ENCODE measurements at regions not wholly inside any gene's neighbourhood (a gene's known extent, or its start where the extent isn't known, plus 50 kb on each side); places are given as distances from the start of the nearest gene placed in this dataset.

- no peak overlapping the region for H3K4me2 ChIP-seq (ENCODE audit: low read length)
- H3K79me2 ChIP-seq (ENCODE audit: insufficient read depth, low read length): no peaks in the 10 kb centered on the region
- ATAC-seq: no peak
- no TSS peak for BruUV-seq (replicated peaks)
- no peak overlapping the region for H3K27ac ChIP-seq (ENCODE audit: low read depth, low read length)
- ChIA-PET CTCF (no interaction called here), RAD21 (ENCODE audit: low non-redundant PET in 1 of 2, low total read pairs in 2 of 2, uncharacterized antibody in 2 of 2, unreplicated experiment in 2 of 2) (no interaction called here), POLR2A (no interaction called here)
- no peaks in the 10 kb centered on the region for H4K20me1 ChIP-seq (ENCODE audit: insufficient read depth)
- H3K36me3 ChIP-seq (ENCODE audit: control insufficient read depth in 1 of 2, insufficient read depth in 2 of 2, low read length in 2 of 2): no peaks in the 10 kb centered on the region
- no peak overlapping the region for H3K4me3 ChIP-seq (replicated peaks in 1 of 2; ENCODE audit: low read depth in 1 of 2, low read length in 2 of 2)
- DNase-seq (ENCODE audit: low read depth, low spot score): no peak
- H3K9me3 ChIP-seq (ENCODE audit: control insufficient read depth in 1 of 2, insufficient read depth in 1 of 2, low read depth in 1 of 2, low read length in 2 of 2): peaks cover 0 to 9% of the 10 kb centered on the region in 2 experiments; a peak in 2 of 4 replicates
- intact Hi-C loops (cut with micrococcal nuclease): no loop called here
- H3K9me2 ChIP-seq (ENCODE audit: insufficient read depth): no peaks in the 10 kb centered on the region
- H3K4me1 ChIP-seq (ENCODE audit: control insufficient read depth in 1 of 2, insufficient read depth in 2 of 2, low read length in 2 of 2): no peaks in the 10 kb centered on the region
- H3K27me3 ChIP-seq (ENCODE audit: insufficient read depth, low read length): no peaks in the 10 kb centered on the region
- no peak overlapping the region for H2AFZ ChIP-seq (ENCODE audit: low read depth, low read length, poor library complexity, severe bottlenecking)
- H3K9ac ChIP-seq (ENCODE audit: low read length): no peak overlapping the region
- no peak for TF ChIP-seq ATF3 (IDR thresholded peaks at IDR 0.05)
- TF ChIP-seq CEBPB (IDR thresholded peaks at IDR 0.05; ENCODE audit: low read depth): no peak
- TF ChIP-seq SIN3A (IDR thresholded peaks at IDR 0.05; ENCODE audit: low read depth): no peak
- no peak for TF ChIP-seq EZH2 (IDR thresholded peaks at IDR 0.05)
- no peak for TF ChIP-seq MAX (IDR thresholded peaks at IDR 0.05)
- TF ChIP-seq TCF7L2 (IDR thresholded peaks at IDR 0.05; ENCODE audit: borderline replicate concordance, extremely low read depth, insufficient read depth, insufficient read length): no peak
- TF ChIP-seq SP1 (IDR thresholded peaks at IDR 0.05; ENCODE audit: low read depth): no peak
- no peak for TF ChIP-seq ZNF274 (IDR thresholded peaks at IDR 0.05; ENCODE audit: low read depth, low read length)
- no peak for TF ChIP-seq RAD21 (IDR thresholded peaks at IDR 0.05; ENCODE audit: low read depth)
- TF ChIP-seq YY1 (IDR thresholded peaks at IDR 0.05; ENCODE audit: extremely low read depth, insufficient replicate concordance, low read depth, low read length): no peak
- TF ChIP-seq JUND (IDR thresholded peaks at IDR 0.05): no peak
- TF ChIP-seq POLR2AphosphoS5 (IDR thresholded peaks at IDR 0.05; ENCODE audit: low read depth, low read length): no peak
Observed at GRCh38 chr2:104413890-104414289, 440.0 kb upstream of the POU3F3 start.

GRCh38 chr2:104415284-104415683 is 438.6 kb upstream of the POU3F3 start:
- no peak for ATAC-seq
- no peaks in the 10 kb centered on the region for H3K79me2 ChIP-seq (ENCODE audit: insufficient read depth, low read length)
- H3K9me2 ChIP-seq (ENCODE audit: insufficient read depth): no peaks in the 10 kb centered on the region
- RAD21 ChIA-PET (ENCODE audit: low non-redundant PET in 1 of 2, low total read pairs in 2 of 2, uncharacterized antibody in 2 of 2, unreplicated experiment in 2 of 2): no interaction called here
- no peak overlapping the region for H3K4me2 ChIP-seq (ENCODE audit: low read length)
- H3K9ac ChIP-seq (ENCODE audit: low read length): no peak overlapping the region
- no peak overlapping the region for H3K27ac ChIP-seq (ENCODE audit: low read depth, low read length)
- H3K4me1 ChIP-seq (ENCODE audit: control insufficient read depth in 1 of 2, insufficient read depth in 2 of 2, low read length in 2 of 2): no peaks in the 10 kb centered on the region
- peaks cover 0 to 9% of the 10 kb centered on the region in 2 experiments; a peak in 2 of 4 replicates for H3K9me3 ChIP-seq (ENCODE audit: control insufficient read depth in 1 of 2, insufficient read depth in 1 of 2, low read depth in 1 of 2, low read length in 2 of 2)
- intact Hi-C loops (cut with micrococcal nuclease): no loop called here
- H3K27me3 ChIP-seq (ENCODE audit: insufficient read depth, low read length): no peaks in the 10 kb centered on the region
- CTCF ChIA-PET: no interaction called here
- TF ChIP-seq ATF3 (IDR thresholded peaks at IDR 0.05) (no peak), POLR2AphosphoS5 (IDR thresholded peaks at IDR 0.05; ENCODE audit: low read depth, low read length) (no peak)
- no peak for DNase-seq (ENCODE audit: low read depth, low spot score)
- no peaks in the 10 kb centered on the region for H4K20me1 ChIP-seq (ENCODE audit: insufficient read depth)
- H3K4me3 ChIP-seq (replicated peaks in 1 of 2; ENCODE audit: low read depth in 1 of 2, low read length in 2 of 2): no peak overlapping the region
- BruUV-seq (replicated peaks): no TSS peak
- POLR2A ChIA-PET: no interaction called here
- H3K36me3 ChIP-seq (ENCODE audit: control insufficient read depth in 1 of 2, insufficient read depth in 2 of 2, low read length in 2 of 2): no peaks in the 10 kb centered on the region
- H2AFZ ChIP-seq (ENCODE audit: low read depth, low read length, poor library complexity, severe bottlenecking): no peak overlapping the region
